Endothelial cell of umbilical vein (primary cell): ENCODE measurements at regions not wholly inside any gene's neighbourhood (a gene's known extent, or its start where the extent isn't known, plus 50 kb on each side); places are given as distances from the start of the nearest gene placed in this dataset.

Experiments
- BruUV-seq: library from RNA; stranded (reverse); fragments of 400-500 nt; replicated peaks from 2 replicates; lab custom pipeline; 2021; lab: Mats Ljungman, UMichigan
- CTCF ChIA-PET: fragments of 300-600, 350-600 bp; sonication (Branson Sonifier 250); formaldehyde crosslinking; loops from one replicate; lab custom pipeline; 2021; ENCODE audit warnings: antibody characterized with exemption, inconsistent platforms; lab: Charles Lee
- POLR2A ChIA-PET: fragments of 300-600, 350-600 bp; sonication (Branson Sonifier 250); formaldehyde crosslinking; loops from one replicate; lab custom pipeline; 2021; ENCODE audit warnings: antibody characterized with exemption, inconsistent platforms; lab: Charles Lee
- DNase-seq: peaks from one replicate; pipeline ENCODE4 v3.0.0-alpha.2; 2011; ENCODE audit warnings: low read depth, low spot score
- FAIRE-seq: peaks from 2 replicates; lab custom pipeline; 2011; peaks lifted over from hg19 to GRCh38; lab: Jason Lieb, UNC
- H2AFZ ChIP-seq: 2 replicates; pipeline ENCODE4 v1.6.0; 2012; ENCODE audit warnings: low read depth, low read length, control low read depth, inconsistent platforms
- H3K27ac ChIP-seq: 2 replicates; pipeline ENCODE4 v1.5.1; 2011; ENCODE audit warnings: low read depth, mild to moderate bottlenecking, control low read depth, low read length, moderate library complexity; ENCODE audit not compliant: insufficient read depth
- H3K27me3 ChIP-seq, 2 experiments: 2 replicates each; pipeline versions ENCODE4 v1.6.0 to v1.6.1; 2011; ENCODE audit warnings: low read length in 2 of 2, mixed read lengths in 1 of 2; ENCODE audit not compliant: control insufficient read depth in 2 of 2, insufficient read depth in 2 of 2
- H3K36me3 ChIP-seq, 2 experiments: 2 replicates in 1 of 2; 3 replicates in 1 of 2; pipeline ENCODE4 v1.5.1; 2011; ENCODE audit warnings: low read length in 2 of 2, mild to moderate bottlenecking in 1 of 2, moderate library complexity in 1 of 2; ENCODE audit not compliant: control insufficient read depth in 2 of 2, insufficient read depth in 2 of 2; ENCODE audit errors: extremely low read depth in 1 of 2
- H3K4me1 ChIP-seq: 3 replicates; pipeline ENCODE4 v1.5.1; 2011; ENCODE audit warnings: mild to moderate bottlenecking, low read length; ENCODE audit not compliant: control insufficient read depth, insufficient read depth; ENCODE audit errors: extremely low read depth
- H3K4me2 ChIP-seq: 2 replicates; pipeline ENCODE4 v1.6.1; 2011; ENCODE audit warnings: low read length, control low read depth, mixed read lengths; ENCODE audit not compliant: insufficient read depth
- H3K4me3 ChIP-seq, 3 experiments: fragments of 200-600 bp in 1 of 3; sonication (generic), shearing (Covaris generic) in 1 of 3; replicated peaks in 1 of 3; 2 replicates each; pipeline ENCODE4 v1.5.1; 2011 to 2016; ENCODE audit warnings: control low read depth in 3 of 3, low read length in 3 of 3, mild to moderate bottlenecking in 2 of 3, inconsistent platforms in 1 of 3, low read depth in 1 of 3, moderate library complexity in 1 of 3; ENCODE audit not compliant: insufficient read depth in 1 of 3
- H3K79me2 ChIP-seq: 2 replicates; pipeline ENCODE4 v1.6.0; 2012; ENCODE audit warnings: low read length, inconsistent platforms; ENCODE audit not compliant: control insufficient read depth, insufficient read depth
- H3K9ac ChIP-seq: replicated peaks from 2 replicates; pipeline ENCODE3; 2011; ENCODE audit warnings: low read length, control low read depth; ENCODE audit not compliant: insufficient read depth; ENCODE audit errors: extremely low read depth
- H3K9me1 ChIP-seq: replicated peaks from 3 replicates; pipeline ENCODE4 v1.6.0; 2011; ENCODE audit warnings: mild to moderate bottlenecking, low read length; ENCODE audit not compliant: control insufficient read depth, insufficient read depth; ENCODE audit errors: extremely low read depth
- H3K9me3 ChIP-seq: replicated peaks from 2 replicates; pipeline ENCODE4 v1.5.1; 2012; ENCODE audit warnings: low read length, inconsistent platforms; ENCODE audit not compliant: control insufficient read depth, insufficient read depth
- H4K20me1 ChIP-seq: replicated peaks from 2 replicates; pipeline ENCODE3; 2011; ENCODE audit warnings: mild to moderate bottlenecking, low read length; ENCODE audit not compliant: control insufficient read depth, insufficient read depth; ENCODE audit errors: extremely low read depth
- CTCF ChIP-seq, 2 donors: IDR thresholded peaks; 1 replicate in 1 of 2; 2 replicates in 1 of 2; pipeline ENCODE4 v1.5.1; 2011; ENCODE audit warnings: low read length in 2 of 2, mild to moderate bottlenecking in 2 of 2, moderate library complexity in 2 of 2, control low read depth in 1 of 2, inconsistent platforms in 1 of 2, low read depth in 1 of 2; ENCODE audit not compliant: insufficient read depth in 1 of 2; ENCODE audit errors: extremely low read depth in 1 of 2
- EZH2 ChIP-seq: IDR thresholded peaks from 2 replicates; pipeline ENCODE4 v1.6.1; 2012; ENCODE audit warnings: borderline replicate concordance, low read depth, mild to moderate bottlenecking, moderate library complexity, low read length, inconsistent platforms; ENCODE audit not compliant: severe bottlenecking
- FOS ChIP-seq: IDR thresholded peaks from 2 replicates; pipeline ENCODE4 v1.6.1; 2011; ENCODE audit warnings: mild to moderate bottlenecking, low read length, moderate library complexity, borderline replicate concordance; ENCODE audit not compliant: insufficient read depth
- GATA2 ChIP-seq: IDR thresholded peaks from 2 replicates; pipeline ENCODE4 v1.7.0; 2011; ENCODE audit warnings: low read depth, mild to moderate bottlenecking, moderate library complexity, mixed read lengths, low read length; ENCODE audit not compliant: insufficient read length, insufficient read depth
- JUN ChIP-seq: IDR thresholded peaks from 2 replicates; pipeline ENCODE4 v1.6.1; 2011; ENCODE audit warnings: borderline replicate concordance, low read depth; ENCODE audit not compliant: insufficient read length, insufficient read depth
- MAX ChIP-seq: IDR thresholded peaks from 2 replicates; pipeline ENCODE4 v1.6.1; 2011; ENCODE audit not compliant: insufficient read depth, insufficient read length
- MYC ChIP-seq: IDR thresholded peaks from one replicate; pipeline ENCODE4 v1.6.1; 2011; ENCODE audit warnings: mild to moderate bottlenecking, low read depth, low read length
- POLR2A ChIP-seq: IDR thresholded peaks from 2 replicates; pipeline ENCODE4 v1.6.1; 2012; ENCODE audit warnings: low read depth, mild to moderate bottlenecking, control low read depth, low read length
- POLR2AphosphoS5 ChIP-seq: IDR thresholded peaks from 2 replicates; pipeline ENCODE4 v1.6.1; 2012; ENCODE audit warnings: low read depth, mild to moderate bottlenecking, control low read depth, low read length, moderate library complexity; ENCODE audit not compliant: insufficient read depth
- dilution Hi-C: fragments of 300-500 bp; cut with MboI; formaldehyde crosslinking; loops from one replicate; pipeline ENCODE4 v1.15.0; 2019; ENCODE audit warnings: low sequenced_read_pairs; ENCODE audit not compliant: extremely low pct_ligation_motif_present
- intact Hi-C: fragments of 100-400 bp; cut with micrococcal nuclease; formaldehyde crosslinking; loops from one replicate; pipeline ENCODE4 v1.10.0; 2022

GRCh38 chr4:28636971-28637370, 1776.3 kb downstream of the STIM2 start:
- Histone ChIP-seq H3K9ac (no peak overlapping the region), H3K9me3 (no peaks in the 10 kb centered on the region), H3K79me2 (no peaks in the 10 kb centered on the region), H3K4me2 (no peak overlapping the region), H3K4me3 (no peak overlapping the region), H3K27me3 (no peaks in the 10 kb centered on the region), H4K20me1 (no peaks in the 10 kb centered on the region), H3K4me1 (no peaks in the 10 kb centered on the region), H3K27ac (no peak overlapping the region), H3K36me3 (no peaks in the 10 kb centered on the region), H3K9me1 (no peaks in the 10 kb centered on the region), H2AFZ (no peak overlapping the region)
- DNase-seq (no peak), FAIRE-seq (no peak)
- intact Hi-C loops: no loop called here
- TF ChIP-seq CTCF (IDR thresholded peaks at IDR 0.05; ENCODE audit: extremely low read depth in 1 of 2, insufficient read depth in 1 of 2, low read depth in 1 of 2, low read length in 2 of 2): no peak
- TF ChIP-seq MYC: no peak
- no peak for TF ChIP-seq MAX
- TF ChIP-seq JUN: no peak
- no peak for TF ChIP-seq GATA2
- TF ChIP-seq POLR2A: no peak
- no peak for TF ChIP-seq POLR2AphosphoS5
- no peak for TF ChIP-seq FOS
- no peak for TF ChIP-seq EZH2
- POLR2A ChIA-PET: no interaction called here
- dilution Hi-C loops: no loop called here
- CTCF ChIA-PET: no interaction called here
- no TSS peak for BruUV-seq
